DOHH2 (cell line): ENCODE measurements at regions not wholly inside any gene's neighbourhood (a gene's known extent, or its start where the extent isn't known, plus 50 kb on each side); places are given as distances from the start of the nearest gene placed in this dataset.

Experiments used
- CTCF ChIP-seq: fragments of 200-600 bp; sonication (generic); IDR thresholded peaks from one replicate; pipeline ENCODE4 v1.5.1; 2014; ENCODE audit warnings: antibody characterized with exemption, mild to moderate bottlenecking, low read depth, low read length; ENCODE audit not compliant: poor library complexity, severe bottlenecking
- EZH2phosphoT487 ChIP-seq: fragments of 200-600 bp; sonication (generic); IDR thresholded peaks from 2 replicates; pipeline ENCODE4 v1.6.1; 2017; ENCODE audit warnings: borderline replicate concordance, mild to moderate bottlenecking, antibody characterized with exemption, low read length, moderate library complexity, mixed read lengths

GRCh38 chr10:62648921-62649320 is 155.6 kb upstream of the ADO start:
- TF ChIP-seq CTCF (no peak), EZH2phosphoT487 (no peak)
